ENCODE measurements at regions not wholly inside any gene's neighbourhood (a gene's known extent, or its start where the extent isn't known, plus 50 kb on each side); places are given as distances from the start of the nearest gene placed in this dataset.

GRCh38 chr14:51454351-51454750 is 197.4 kb upstream of the FRMD6 start:
- TF ChIP-seq POLR2A (IDR thresholded peaks at IDR 0.05) = no peak
- no peak for TF ChIP-seq CTCF (IDR thresholded peaks at IDR 0.05)
